HG03378 (cell line): ENCODE measurements at regions not wholly inside any gene's neighbourhood (a gene's known extent, or its start where the extent isn't known, plus 50 kb on each side); places are given as distances from the start of the nearest gene placed in this dataset.
"Not testable (repeated sequence)": the region's sequence is repeated elsewhere in the genome, so short reads cannot be mapped to it uniquely, and the experiment has no call there.

ENCODE experiments used
- ATAC-seq: cut with Tn5 transposase; IDR thresholded peaks from one replicate; pipeline ENCODE4 v1.9.1; 2021; ENCODE audit warnings: mild to moderate bottlenecking, moderate library complexity; ENCODE audit not compliant: unreplicated experiment

- ATAC-seq, result no peak
Observed at GRCh38 chr17:74128456-74129211, 74.8 kb upstream of the RPL38 start.

- not testable (repeated sequence) for ATAC-seq
Observed at GRCh38 chr17:74129800-74130199, 73.7 kb upstream of the RPL38 start.

GRCh38 chr17:74130276-74130675 is 73.2 kb upstream of the RPL38 start:
- ATAC-seq, result no peak

GRCh38 chr17:74130841-74131240 is 72.6 kb upstream of the RPL38 start:
- ATAC-seq, result no peak

GRCh38 chr17:74132354-74132753 is 71.1 kb upstream of the RPL38 start:
- ATAC-seq, result no peak

GRCh38 chr17:74133740-74134139 is 69.7 kb upstream of the RPL38 start:
- no peak for ATAC-seq

GRCh38 chr17:74134234-74134633 is 69.2 kb upstream of the RPL38 start:
- not testable (repeated sequence) for ATAC-seq

- no peak for ATAC-seq
Observed at GRCh38 chr17:74134991-74135390, 68.5 kb upstream of the RPL38 start.

- ATAC-seq, result no peak
Observed at GRCh38 chr17:74135391-74136167, 67.9 kb upstream of the RPL38 start.

GRCh38 chr17:74137416-74137815 is 66.1 kb upstream of the RPL38 start:
- no peak for ATAC-seq

GRCh38 chr17:74139120-74139519 is 64.4 kb upstream of the RPL38 start:
- ATAC-seq, result no peak

- no peak for ATAC-seq
Observed at GRCh38 chr17:74140282-74140681, 63.2 kb upstream of the RPL38 start.

- ATAC-seq, result no peak
Observed at GRCh38 chr17:74141612-74142011, 61.9 kb upstream of the RPL38 start.

- not testable (repeated sequence) for ATAC-seq
Observed at GRCh38 chr17:74143318-74143717, 60.2 kb upstream of the RPL38 start.

GRCh38 chr17:74145756-74146155 is 57.7 kb upstream of the RPL38 start:
- ATAC-seq, result no peak

GRCh38 chr17:74146196-74146595 is 57.3 kb upstream of the RPL38 start:
- ATAC-seq, result no peak

GRCh38 chr17:74147056-74147835 is 56.2 kb upstream of the RPL38 start:
- no peak for ATAC-seq

- no peak for ATAC-seq
Observed at GRCh38 chr17:74147966-74148365, 55.5 kb upstream of the RPL38 start.

GRCh38 chr17:74148446-74148845 is 55.0 kb upstream of the RPL38 start:
- no peak for ATAC-seq

- ATAC-seq, result no peak
Observed at GRCh38 chr17:74148901-74149596, 54.4 kb upstream of the RPL38 start.
